Left hindlimb (tissue), 1 donor: ENCODE measurements at regions not wholly inside any gene's neighbourhood (a gene's known extent, or its start where the extent isn't known, plus 50 kb on each side); places are given as distances from the start of the nearest gene placed in this dataset.

Experiments used
- DNase-seq: peaks from one replicate; pipeline ENCODE4 v3.0.0-alpha.2; 2018

DNA sequence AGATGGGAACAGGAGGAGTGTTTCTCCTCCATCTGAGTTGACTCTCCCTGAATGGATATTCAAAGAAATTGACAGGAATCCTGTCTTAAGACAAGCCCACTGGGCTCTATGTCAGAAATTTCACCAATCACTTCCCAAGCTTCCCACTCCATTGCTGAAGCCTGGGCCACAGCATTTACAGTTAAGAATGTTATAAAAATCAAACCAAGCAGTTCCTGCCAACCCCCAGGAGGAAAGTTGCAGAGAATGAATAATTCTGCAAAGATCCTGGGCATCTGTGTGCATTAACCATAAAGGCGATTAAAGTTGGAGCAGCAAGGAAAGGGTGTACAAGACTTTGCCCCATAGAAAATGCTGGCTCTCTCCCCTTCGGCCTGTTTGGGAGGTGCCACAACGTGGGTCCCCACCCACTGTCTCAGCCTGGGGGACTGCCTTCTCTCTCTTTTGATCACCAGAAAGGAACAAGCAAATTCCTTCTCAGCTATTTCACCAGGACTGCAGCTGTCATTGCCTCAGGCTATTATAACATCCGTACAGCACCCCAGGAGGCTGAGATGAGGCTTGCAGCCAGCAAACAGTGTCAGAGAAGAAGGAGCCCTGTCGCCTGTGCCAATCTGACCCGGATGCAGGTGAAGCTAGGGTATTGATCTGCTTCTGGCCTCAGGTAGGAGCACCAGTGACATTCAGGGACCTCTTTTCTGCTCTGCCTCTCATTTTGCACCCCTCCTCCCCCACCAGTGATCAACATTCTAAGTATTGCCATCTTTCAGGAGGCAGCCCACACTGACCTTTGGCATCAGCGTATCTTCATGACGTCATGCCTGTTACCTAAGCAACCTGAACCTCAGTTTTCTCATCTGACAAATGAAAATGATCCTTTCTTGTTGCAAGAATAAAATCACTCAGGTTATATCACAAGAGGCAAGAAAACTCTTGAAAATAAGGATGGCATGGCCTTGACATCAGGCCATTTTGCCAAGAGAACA, 219.0 kb downstream of the SH3BP4 start:
- DNase-seq, result no peak

DNA sequence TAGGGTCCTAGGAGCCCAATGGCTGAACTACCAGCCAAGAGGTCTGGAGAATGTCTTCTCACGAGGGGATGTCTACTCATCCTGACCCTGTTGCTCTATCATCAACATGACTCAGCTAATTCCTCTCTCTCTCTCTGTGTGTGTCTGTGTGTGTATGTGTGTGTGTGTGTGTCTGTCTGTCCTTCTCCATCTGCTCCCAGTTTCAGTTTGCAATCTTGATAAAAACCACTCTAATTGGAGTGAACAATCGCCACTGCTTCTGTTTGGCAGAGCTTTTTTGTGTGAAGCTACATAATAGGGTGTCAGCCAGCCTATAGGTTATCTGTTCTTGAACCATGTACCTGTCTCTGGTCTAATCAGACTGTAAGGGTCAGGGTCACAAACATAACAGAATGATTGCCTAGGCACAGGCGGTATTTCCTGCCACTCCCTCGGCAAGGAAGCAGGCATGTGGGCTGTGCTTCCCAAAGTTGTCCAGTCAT, 219.8 kb downstream of the SH3BP4 start:
- no peak for DNase-seq

DNA sequence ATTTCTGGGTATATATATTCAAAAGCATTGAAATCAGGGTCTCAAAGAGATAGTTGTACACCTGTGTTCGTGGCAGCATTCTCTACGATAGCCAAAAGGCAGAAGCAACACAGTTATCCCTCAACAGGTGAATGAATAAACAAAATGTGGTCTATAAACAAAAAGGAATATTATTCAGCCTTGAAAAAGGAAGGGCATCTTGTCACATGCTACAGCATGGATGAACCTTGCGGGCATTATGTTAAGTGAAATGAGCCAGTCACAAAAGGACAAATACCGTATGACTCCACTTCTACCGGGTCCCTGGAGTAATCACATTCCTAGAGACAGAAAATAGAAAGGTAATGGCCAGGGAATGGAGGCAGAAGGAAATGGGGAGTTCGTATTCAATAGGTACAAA, 228.8 kb downstream of the SH3BP4 start:
- DNase-seq, result no peak

DNA sequence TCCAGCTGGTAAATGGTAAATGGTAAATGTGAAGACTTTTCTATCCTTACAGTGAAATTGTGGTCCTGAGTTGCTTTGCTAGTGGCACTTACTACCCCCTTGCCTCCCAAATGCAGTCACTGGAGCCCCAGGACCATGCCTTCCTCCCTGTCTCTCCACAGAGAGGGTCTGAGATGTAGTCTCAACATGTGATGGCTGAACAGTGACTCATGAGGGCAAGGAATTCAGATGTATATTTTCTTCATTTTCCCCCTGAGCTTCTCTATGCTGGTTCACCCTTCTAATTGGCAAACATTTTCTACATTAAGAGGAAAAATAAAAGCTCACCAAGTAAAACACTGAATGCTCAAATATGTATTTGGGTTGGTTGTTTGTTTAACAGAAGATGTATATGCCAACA, 232.0 kb downstream of the SH3BP4 start:
- no peak for DNase-seq

DNA sequence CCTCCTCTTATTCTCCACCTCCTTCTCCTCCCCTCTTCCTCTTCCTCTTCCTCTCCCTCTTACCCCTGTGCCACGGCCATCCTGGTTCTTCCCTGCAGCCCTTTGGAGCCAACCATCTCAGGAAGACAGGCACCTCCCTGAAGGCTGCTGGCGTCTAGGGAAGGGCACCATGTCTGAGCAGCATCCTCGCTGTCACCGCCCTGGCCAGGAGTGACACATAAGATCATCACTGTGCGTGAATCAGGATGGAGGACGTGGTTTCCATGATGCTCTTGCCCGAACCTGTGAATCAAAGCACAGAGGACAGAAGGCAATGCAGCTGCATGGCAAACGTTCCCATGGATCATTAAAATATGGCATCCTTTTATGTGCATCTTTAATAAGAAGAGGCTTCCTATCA, 236.0 kb downstream of the SH3BP4 start:
- no peak for DNase-seq

DNA sequence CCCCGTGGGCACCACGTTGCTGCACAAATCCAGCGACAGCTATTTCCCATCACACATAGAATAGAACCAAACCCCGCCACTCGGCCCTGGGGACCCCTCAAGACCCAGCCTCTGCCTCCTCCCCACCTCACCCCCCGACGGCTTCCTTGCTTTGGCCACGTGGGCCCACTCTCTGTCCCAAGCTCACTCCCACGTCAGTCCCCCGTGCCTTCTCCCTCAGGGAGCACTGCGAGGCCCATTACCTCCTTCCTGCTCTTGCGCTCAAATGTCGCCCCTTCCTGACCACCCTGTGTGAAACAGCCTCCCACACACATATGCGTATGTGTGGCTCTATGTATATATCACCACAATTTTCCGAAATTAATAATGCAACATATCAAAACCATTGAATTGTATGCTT, 239.7 kb downstream of the SH3BP4 start:
- no peak for DNase-seq

DNA sequence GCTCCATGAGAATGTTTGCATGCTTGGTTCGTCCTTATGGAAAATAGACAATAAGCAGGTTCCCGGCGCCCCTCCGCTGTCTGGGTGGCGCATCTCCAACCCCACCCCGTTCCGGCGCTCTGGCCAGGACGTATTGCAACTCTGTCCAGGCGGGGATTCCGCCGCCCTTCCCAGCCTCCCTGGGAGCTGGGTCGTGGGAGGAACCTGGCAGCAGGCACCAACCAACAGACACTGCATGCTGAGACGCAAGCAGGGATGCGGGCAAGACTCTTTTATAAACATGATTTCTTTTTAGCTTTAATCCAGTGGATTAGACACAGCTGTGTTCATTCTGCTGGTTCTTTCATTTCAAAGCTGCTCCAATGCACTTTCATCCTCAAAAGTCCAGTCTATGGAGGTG, 240.2 kb downstream of the SH3BP4 start:
- no peak for DNase-seq

DNA sequence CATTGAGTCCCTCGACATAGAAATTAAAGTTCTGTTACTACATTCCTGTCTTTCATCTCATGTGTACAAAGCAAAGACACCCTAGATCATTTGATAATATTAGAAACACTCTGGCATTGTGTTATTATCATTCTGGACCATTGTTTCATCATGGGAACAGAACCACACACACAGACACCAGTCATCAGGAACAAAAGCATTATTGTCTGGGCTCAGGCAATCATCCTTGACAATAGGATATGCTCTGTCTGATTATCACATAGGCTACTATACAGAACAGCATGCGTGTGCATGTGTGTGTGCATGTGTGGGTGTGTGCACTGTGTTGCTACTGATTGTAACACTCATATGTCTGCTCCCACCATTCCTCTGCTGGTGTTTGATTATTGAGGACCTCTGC, 242.5 kb downstream of the SH3BP4 start:
- no peak for DNase-seq

DNA sequence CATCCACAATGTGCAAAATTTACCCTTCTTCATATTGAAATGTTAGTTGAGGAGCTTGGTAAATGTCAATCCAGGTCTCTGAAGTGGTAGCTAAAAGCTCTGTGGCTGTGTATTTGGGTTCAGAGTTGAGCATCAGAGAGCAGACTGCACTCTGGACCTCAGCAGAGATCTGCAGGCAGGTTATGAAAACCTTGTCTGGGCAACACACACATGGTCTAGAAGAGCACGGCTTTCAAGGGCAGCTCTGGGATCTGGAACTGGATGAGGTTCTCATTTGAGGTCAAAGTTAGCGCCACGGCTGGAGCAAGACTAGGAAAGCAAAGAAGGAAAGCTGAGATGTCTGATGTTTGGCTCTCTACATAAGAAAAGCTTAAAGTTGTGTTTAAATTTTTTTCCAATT, 243.0 kb downstream of the SH3BP4 start:
- no peak for DNase-seq

DNA sequence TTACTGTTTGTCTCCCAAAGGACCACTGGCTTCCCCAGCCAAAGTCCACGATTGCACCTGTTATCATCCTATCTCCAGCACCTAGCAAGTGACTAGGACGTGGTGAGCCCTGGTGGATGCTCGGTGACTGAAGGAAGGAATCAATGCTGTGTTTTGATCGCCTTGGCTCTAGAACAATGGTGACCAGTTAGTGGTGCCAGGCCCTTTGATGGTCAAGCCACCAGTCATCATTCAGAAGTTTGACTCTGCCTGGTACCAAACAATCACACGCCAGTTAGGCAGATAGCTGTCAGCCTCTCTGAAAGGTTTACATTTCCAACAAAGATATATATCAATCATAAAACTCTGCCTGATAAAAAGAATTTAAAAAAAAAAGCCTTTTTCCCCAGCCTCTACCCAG, 244.1 kb downstream of the SH3BP4 start:
- DNase-seq, result no peak

DNA sequence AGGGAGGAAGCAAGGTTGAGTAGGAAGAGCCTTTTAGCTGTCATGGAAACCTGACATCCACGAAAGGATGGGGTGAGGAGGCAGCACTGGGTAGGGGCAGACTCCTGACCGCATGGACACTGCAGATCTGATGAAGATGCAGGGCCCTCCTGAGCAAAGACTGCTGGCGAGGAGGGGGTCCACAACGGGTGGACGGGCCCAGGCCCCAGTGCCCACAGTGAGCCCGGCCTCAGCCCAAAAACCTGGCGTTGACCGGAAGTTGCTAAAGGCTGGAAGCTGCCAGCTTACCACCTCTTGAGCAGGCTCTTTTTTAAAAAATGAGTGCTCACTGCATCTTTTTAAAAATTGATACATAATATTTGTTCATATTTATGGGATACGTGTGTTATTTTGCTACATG, 247.3 kb downstream of the SH3BP4 start:
- no peak for DNase-seq

DNA sequence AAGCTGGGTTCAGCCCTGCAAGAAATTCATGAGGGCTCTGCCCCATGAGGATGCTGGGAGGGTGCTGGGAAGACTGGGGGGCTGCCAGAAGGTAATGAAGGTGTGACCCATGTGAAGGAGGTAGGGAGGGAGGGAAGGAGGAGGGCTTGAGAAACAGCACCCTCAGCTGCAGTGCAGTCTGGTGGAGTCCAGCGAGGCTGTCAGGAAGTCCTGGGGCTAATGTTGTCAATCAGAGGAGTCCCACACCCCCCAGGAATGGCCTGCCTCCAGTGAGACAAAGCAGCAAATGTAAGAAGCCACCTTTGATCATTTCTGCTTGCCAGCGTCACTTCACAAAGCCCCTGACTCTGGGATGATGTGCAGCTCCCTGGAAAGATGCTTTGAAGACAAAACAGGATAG, 248.4 kb downstream of the SH3BP4 start:
- DNase-seq, result no peak

DNA sequence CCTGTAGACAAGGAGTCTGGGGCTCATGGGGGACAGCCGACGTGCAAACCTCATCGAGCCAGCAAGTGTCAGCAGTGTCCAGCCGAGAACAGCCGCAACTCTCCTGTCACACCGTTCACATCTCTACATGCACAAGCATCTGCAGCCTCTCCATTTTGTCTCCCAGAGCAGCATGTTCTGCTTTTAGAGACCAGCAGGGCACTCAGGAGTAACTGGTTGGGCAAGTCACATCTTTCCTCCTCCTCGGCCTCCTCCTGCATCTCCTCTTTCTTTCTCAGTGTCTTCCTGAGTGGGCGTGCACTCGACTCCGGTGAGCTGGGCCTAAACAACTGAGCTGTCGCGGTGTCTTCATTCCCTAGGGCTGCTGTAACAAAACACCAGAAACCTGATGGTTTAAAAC, 249.9 kb downstream of the SH3BP4 start:
- DNase-seq, result no peak

DNA sequence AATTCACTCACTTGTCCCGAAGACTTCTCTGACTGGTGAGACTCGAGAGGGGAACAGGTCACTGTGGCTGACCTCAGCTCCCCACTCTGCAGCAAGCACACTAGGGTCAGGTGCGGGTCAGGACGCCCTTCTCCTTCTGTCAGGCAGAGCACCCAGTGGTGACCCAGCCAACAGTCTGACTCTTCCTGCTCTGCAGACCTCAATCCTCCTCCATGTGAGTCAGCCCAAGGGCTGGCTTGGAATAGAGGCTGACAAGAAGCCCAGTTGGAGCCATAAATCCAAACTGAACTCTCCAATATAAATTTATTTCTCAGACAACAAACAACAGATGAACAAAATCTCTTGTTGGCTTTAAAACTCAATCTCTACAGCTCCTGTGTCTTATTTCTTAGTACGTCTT, 253.1 kb downstream of the SH3BP4 start:
- no peak for DNase-seq

DNA sequence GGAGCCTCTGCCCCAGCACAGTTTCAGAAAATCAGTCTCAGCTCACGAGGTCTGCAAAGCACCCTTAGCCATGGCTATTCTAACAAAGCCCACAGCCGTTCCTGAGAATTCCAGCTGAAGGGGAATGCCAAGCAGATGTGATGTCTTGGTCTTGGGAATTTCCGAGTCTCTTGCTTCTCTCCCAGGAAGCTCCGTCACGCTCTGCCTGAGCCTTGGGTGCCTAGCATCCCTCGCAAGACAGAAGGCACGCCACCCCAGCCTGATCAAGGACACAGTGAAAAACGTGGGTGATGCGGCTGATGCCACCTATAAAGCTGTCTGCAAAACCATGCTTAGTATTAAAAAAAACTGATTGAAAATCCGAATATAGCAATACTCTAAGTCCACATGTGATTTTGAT, 254.6 kb downstream of the SH3BP4 start:
- no peak for DNase-seq

DNA sequence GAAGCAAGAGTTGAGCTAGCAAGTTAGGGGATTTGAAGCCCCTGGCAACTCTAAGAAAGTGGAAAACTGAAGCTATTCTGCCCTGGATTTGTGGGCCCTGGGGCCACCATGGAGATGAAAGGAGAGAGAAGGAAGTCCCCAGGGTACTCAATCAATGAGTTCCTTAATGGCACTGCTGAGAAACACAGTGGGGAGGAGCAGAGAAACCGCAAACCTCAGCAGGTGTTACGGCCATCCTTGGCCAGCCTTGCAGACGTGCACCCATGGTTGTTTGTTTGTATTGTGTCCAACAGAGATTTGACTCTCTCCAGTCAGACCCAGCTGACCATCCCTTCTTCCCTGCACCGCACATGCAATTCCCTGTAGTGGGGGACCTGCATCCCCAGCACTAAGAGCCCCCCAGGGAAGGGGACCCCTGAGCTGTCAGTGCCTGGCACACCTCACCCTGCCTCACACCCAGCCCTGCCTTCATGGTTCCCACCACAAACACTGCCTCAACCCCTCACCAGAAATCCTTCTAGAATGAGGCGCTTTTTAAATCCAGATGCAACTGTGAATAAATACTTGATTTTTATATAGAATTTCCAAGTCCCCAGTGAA, 255.3 kb downstream of the SH3BP4 start:
- DNase-seq, result no peak

DNA sequence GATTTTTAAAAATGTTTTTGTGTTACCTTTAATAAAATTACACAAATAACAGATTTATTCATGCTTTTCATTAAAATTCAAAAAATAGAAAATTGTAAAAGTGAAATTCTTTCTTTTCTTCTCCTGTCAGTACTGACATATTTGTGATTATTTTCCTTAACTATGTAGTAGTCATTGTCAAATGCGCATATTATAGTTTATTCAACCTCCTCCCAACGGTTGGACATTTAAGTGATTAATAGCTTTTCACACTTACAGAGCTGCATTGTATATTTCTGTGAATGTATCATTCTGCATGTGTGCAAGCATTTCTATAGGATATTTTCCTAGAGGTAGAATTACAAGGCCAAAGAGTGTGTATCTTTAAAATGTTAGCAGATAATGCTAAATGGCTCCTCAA, 259.2 kb downstream of the SH3BP4 start:
- DNase-seq, result no peak

DNA sequence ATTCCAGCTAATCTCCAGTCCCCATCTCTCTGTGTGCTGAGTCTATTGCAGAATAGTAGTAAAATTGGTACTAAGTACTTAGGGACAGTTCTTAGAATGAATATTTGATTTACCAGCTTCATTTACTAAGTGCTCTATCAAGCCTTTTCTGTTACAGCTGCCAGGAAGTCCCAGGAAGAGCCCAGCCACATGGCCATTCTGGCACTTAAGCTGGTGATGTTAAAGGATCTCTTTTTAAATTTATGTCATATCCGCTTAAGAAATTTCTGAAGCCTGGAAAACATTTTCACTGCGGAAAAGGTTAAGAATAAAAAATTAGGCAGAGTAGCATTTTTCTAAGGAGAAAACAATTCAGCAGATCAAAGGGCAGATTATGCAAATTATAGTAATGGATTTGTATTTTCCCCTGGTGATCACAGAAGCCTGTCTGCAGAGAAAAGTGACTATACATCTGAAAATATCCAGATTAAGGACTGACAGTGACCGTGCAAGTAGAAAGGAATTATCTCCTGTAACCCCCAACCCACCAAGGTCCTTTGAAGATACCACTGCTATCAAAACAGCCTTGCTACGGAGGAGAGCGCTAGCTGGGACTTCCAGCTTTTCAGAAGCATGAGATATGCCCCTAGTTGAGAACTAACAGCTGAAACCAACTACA, 260.8 kb downstream of the SH3BP4 start:
- no peak for DNase-seq

DNA sequence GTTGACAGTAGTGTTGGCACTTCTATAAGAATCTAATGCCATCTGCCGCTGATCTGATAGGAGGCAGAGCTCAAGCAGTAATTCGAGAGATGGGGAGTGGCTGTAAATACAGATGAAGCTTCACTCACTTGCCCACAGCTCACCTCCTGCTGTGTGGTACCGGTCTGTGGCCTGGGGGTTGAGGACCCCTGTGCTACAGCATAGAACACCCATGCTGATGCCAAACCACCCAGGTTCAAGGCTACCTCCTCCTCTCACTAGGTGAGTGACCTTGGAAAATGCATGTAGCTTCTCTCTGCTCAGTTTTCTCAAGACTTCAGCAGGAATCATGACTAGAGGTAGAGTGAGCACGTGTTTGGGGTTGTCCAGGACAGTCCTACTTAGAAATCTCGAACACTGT, 263.4 kb downstream of the SH3BP4 start:
- DNase-seq, result no peak

DNA sequence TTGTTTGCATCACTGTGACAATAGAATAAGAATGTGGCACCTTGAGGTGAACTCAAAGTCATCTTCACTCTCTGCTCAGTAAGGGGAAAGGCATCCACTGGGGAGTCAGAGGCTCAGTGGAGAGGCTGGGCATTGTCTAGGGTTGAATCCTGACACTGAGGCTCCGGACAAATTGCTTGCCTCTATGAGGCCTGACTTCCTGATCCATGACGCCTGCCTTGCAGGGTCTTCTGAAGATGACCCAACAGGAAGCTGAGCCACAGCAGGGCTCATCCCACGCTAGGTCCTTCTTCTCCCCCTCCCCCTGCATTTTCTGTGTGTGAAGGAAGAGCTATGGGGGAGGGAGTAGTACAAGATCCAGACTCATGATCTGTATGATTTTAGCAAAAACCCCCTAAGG, 265.1 kb downstream of the SH3BP4 start:
- no peak for DNase-seq

DNA sequence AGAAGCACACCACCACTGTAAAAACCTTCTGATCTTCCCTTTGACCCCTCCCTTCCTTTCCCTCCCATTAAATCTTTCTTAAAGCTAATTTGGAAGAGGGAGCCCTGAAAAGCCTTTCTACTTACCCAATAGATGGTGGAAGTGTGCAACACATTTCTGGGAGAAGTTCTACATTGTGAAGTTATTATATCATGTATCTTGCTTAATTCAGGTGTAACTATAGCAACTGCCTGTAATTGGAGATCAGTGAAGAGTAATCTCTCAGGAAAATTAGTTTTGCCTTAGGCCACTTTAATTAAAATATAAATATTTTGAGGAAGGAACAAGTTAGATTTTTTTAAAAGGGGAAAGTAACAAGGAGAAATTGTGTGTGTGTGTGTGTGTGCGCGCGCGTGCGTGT, 266.0 kb downstream of the SH3BP4 start:
- DNase-seq, result no peak

DNA sequence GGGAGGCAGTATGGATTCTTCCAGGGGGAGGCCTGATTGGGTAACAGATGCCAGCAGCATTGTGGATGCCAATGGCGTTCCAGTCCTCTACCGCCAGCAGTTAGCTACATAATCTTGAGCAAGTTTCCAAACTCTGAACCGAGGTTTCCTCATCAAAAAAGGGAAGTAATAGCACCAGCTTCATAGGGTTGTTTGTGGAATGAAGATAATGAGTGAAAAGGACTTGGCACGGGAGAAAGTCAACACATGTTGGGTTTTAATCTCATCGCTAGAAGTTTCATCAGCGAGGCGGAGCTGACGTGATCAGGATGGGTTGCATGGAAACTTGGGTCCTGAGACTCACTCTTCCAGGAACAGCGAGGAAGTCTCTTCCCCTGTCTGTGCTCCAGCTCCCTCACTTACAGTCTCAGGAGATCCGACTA, 266.7 kb downstream of the SH3BP4 start:
- DNase-seq, result no peak

DNA sequence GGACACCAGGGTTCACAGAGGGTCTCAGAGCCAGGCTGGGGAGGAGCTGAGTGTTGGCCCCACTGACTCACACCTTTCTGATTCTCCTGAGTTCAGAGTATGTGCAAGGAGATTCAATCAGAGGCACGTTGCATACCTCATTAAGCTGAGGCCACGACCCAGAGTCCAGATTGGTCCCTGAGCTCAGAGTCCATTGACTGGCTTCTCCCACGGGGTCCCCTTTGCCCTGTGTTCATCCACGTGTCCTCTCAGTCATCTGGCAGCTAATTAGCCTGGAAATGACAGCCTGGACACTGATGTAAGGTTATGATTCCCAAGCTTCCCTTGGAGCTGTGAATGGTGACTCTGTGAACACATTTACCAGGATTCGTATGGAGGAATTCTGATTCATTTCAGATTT, 267.2 kb downstream of the SH3BP4 start:
- DNase-seq, result no peak

DNA sequence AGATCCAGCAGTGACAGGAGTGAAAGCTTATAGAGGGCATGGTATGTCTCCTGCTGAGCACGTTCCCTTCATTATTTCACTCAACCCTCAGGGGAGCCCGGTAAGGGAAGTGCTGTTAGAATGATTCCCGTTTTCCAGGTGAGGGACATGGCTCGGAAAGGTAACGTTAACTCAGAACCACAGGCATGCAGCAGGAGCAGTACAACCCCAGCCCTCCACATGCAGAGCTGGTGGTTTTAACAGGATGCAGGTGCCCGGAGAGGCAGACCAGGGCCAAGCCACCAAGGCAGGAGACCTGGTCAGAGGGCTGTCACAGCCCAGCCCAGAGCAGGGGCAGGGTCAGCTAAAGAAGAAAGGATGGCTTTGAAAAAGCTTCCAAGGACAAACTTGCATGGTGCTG, 268.5 kb downstream of the SH3BP4 start:
- DNase-seq, result no peak
